Central memory CD8-positive, alpha-beta T cell (primary cell): ENCODE measurements at regions not wholly inside any gene's neighbourhood (a gene's known extent, or its start where the extent isn't known, plus 50 kb on each side); places are given as distances from the start of the nearest gene placed in this dataset.

ENCODE experiments used
- ATAC-seq: fragments of 150-1000 bp; cut with Tn5 transposase; replicated peaks from 2 replicates; pipeline ENCODE4 v1.10.0; 2022; ENCODE audit warnings: mild to moderate bottlenecking, moderate FRiP score, moderate number of reproducible peaks; ENCODE audit not compliant: poor library complexity, severe bottlenecking; ENCODE audit errors: extremely low read depth
- DNase-seq, 2 donors: peaks; one replicate each; pipeline ENCODE4 v3.0.0; 2021; ENCODE audit warnings: low spot score in 2 of 2
- H3K27ac Mint-ChIP-seq: one replicate; pipeline ENCODE4 v1.8.0; 2022; ENCODE audit warnings: low read depth, mild to moderate bottlenecking, moderate library complexity, mixed read lengths
- H3K27me3 Mint-ChIP-seq: one replicate; pipeline ENCODE4 v1.8.0; 2022; ENCODE audit warnings: mixed read lengths
- H3K36me3 Mint-ChIP-seq: one replicate; pipeline ENCODE4 v1.8.0; 2022; ENCODE audit warnings: mild to moderate bottlenecking, moderate library complexity, mixed read lengths; ENCODE audit not compliant: insufficient read depth
- H3K4me1 Mint-ChIP-seq: one replicate; pipeline ENCODE4 v1.8.0; 2022; ENCODE audit warnings: mixed read lengths
- H3K4me3 Mint-ChIP-seq: one replicate; pipeline ENCODE4 v1.8.0; 2022; ENCODE audit warnings: mild to moderate bottlenecking, moderate library complexity, mixed read lengths
- H3K9me3 Mint-ChIP-seq: one replicate; pipeline ENCODE4 v1.8.0; 2022; ENCODE audit warnings: mixed read lengths

- DNase-seq (no peak), ATAC-seq (no peak)
- H3K27me3 Mint-ChIP-seq: peaks cover 10% of the 10 kb centered on the region
Measured at GRCh38 chr4:108536577-108536976, 83.8 kb upstream of the RPL34 start.

GRCh38 chr4:108535757-108536156 lies 84.6 kb upstream of the RPL34 start:
- Mint-ChIP-seq H3K4me3 (no peak overlapping the region), H3K27ac (no peak overlapping the region), H3K27me3 (peaks cover 10% of the 10 kb centered on the region), H3K4me1 (peaks cover 13% of the 10 kb centered on the region), H3K36me3 (no peaks in the 10 kb centered on the region), H3K9me3 (no peaks in the 10 kb centered on the region)
- DNase-seq: no peak
- ATAC-seq: no peak

More at GRCh38 chr4:108536577-108536976, 83.8 kb upstream of the RPL34 start:
- Mint-ChIP-seq H3K4me1 (peaks cover 10% of the 10 kb centered on the region), H3K4me3 (no peak overlapping the region), H3K9me3 (no peaks in the 10 kb centered on the region), H3K27ac (no peak overlapping the region), H3K36me3 (no peaks in the 10 kb centered on the region)

GRCh38 chr4:108533876-108534275 lies 86.5 kb upstream of the RPL34 start:
- no peaks in the 10 kb centered on the region for H3K9me3 Mint-ChIP-seq
- H3K4me1 Mint-ChIP-seq: peaks cover 13% of the 10 kb centered on the region
- no peak overlapping the region for H3K4me3 Mint-ChIP-seq
- no peak overlapping the region for H3K27ac Mint-ChIP-seq
- H3K36me3 Mint-ChIP-seq: no peaks in the 10 kb centered on the region
- ATAC-seq: no peak
- H3K27me3 Mint-ChIP-seq: peaks cover 10% of the 10 kb centered on the region
- DNase-seq: no peak

GRCh38 chr4:108533245-108533844 lies 87.0 kb upstream of the RPL34 start:
- no peak overlapping the region for H3K27ac Mint-ChIP-seq
- DNase-seq: no peak
- peaks cover 17% of the 10 kb centered on the region for H3K4me1 Mint-ChIP-seq
- H3K4me3 Mint-ChIP-seq: no peak overlapping the region
- H3K36me3 Mint-ChIP-seq: no peaks in the 10 kb centered on the region
- H3K27me3 Mint-ChIP-seq: peaks cover 10% of the 10 kb centered on the region
- no peaks in the 10 kb centered on the region for H3K9me3 Mint-ChIP-seq
- ATAC-seq: no peak

- no peaks in the 10 kb centered on the region for H3K36me3 Mint-ChIP-seq
- H3K27ac Mint-ChIP-seq: no peak overlapping the region
- DNase-seq (no peak), ATAC-seq (no peak)
- H3K27me3 Mint-ChIP-seq: peaks cover 4% of the 10 kb centered on the region
- H3K4me1 Mint-ChIP-seq: peaks cover 23% of the 10 kb centered on the region
- H3K4me3 Mint-ChIP-seq: no peak overlapping the region
- H3K9me3 Mint-ChIP-seq: no peaks in the 10 kb centered on the region
Measured at GRCh38 chr4:108532738-108533137, 87.6 kb upstream of the RPL34 start.

GRCh38 chr4:108532187-108532586 lies 88.2 kb upstream of the RPL34 start:
- Mint-ChIP-seq H3K9me3 (no peaks in the 10 kb centered on the region), H3K4me3 (no peak overlapping the region), H3K27ac (no peak overlapping the region), H3K4me1 (peaks cover 29% of the 10 kb centered on the region), H3K27me3 (no peaks in the 10 kb centered on the region), H3K36me3 (no peaks in the 10 kb centered on the region)
- DNase-seq (no peak), ATAC-seq (no peak)

- no peak for DNase-seq
- H3K36me3 Mint-ChIP-seq: no peaks in the 10 kb centered on the region
- H3K4me1 Mint-ChIP-seq: peaks cover 31% of the 10 kb centered on the region
- no peak overlapping the region for H3K4me3 Mint-ChIP-seq
- H3K27me3 Mint-ChIP-seq: no peaks in the 10 kb centered on the region
- H3K9me3 Mint-ChIP-seq: peaks cover under 1% of the 10 kb centered on the region
- no peak for ATAC-seq
- no peak overlapping the region for H3K27ac Mint-ChIP-seq
Measured at GRCh38 chr4:108531461-108531860, 88.9 kb upstream of the RPL34 start.

GRCh38 chr4:108529984-108530905 lies 90.1 kb upstream of the RPL34 start:
- ATAC-seq (no peak), DNase-seq (no peak)
- Mint-ChIP-seq H3K4me3 (no peak overlapping the region), H3K36me3 (no peaks in the 10 kb centered on the region), H3K27me3 (peaks cover 3% of the 10 kb centered on the region), H3K9me3 (peaks cover 5% of the 10 kb centered on the region), H3K4me1 (peaks cover 36% of the 10 kb centered on the region), H3K27ac (no peak overlapping the region)

- Mint-ChIP-seq H3K36me3 (no peaks in the 10 kb centered on the region), H3K4me1 (peaks cover 36% of the 10 kb centered on the region), H3K9me3 (peaks cover 11% of the 10 kb centered on the region), H3K27me3 (peaks cover 9% of the 10 kb centered on the region), H3K27ac (no peak overlapping the region), H3K4me3 (no peak overlapping the region)
- ATAC-seq: no peak
- no peak for DNase-seq
Measured at GRCh38 chr4:108529102-108529501, 91.3 kb upstream of the RPL34 start.

GRCh38 chr4:108527723-108528122 lies 92.7 kb upstream of the RPL34 start:
- H3K4me1 Mint-ChIP-seq: peaks cover 30% of the 10 kb centered on the region

GRCh38 chr4:108520807-108521206 lies 99.6 kb upstream of the RPL34 start:
- Mint-ChIP-seq H3K4me3 (no peak overlapping the region), H3K4me1 (peaks cover 9% of the 10 kb centered on the region), H3K36me3 (no peaks in the 10 kb centered on the region), H3K27ac (no peak overlapping the region), H3K9me3 (peaks cover 6% of the 10 kb centered on the region), H3K27me3 (peaks cover 13% of the 10 kb centered on the region)
- ATAC-seq (no peak), DNase-seq (no peak)

More at GRCh38 chr4:108527723-108528122, 92.7 kb upstream of the RPL34 start:
- ATAC-seq: no peak
- no peak for DNase-seq
- Mint-ChIP-seq H3K9me3 (peaks cover 11% of the 10 kb centered on the region), H3K4me3 (peak overlapping the region; percentile 23), H3K36me3 (no peaks in the 10 kb centered on the region), H3K27ac (peak overlapping the region; percentile 26), H3K27me3 (peaks cover 9% of the 10 kb centered on the region)

- H3K27ac Mint-ChIP-seq: no peak overlapping the region
- no peak for ATAC-seq
- H3K4me3 Mint-ChIP-seq: no peak overlapping the region
Measured at GRCh38 chr4:108519911-108520601, 100.3 kb upstream of the RPL34 start.

More at GRCh38 chr4:108519911-108520601, 100.3 kb upstream of the RPL34 start:
- Mint-ChIP-seq H3K27me3 (peaks cover 16% of the 10 kb centered on the region), H3K4me1 (peaks cover 9% of the 10 kb centered on the region), H3K9me3 (peaks cover 4% of the 10 kb centered on the region), H3K36me3 (no peaks in the 10 kb centered on the region)
- DNase-seq: no peak
